ENCODE measurements at regions not wholly inside any gene's neighbourhood (a gene's known extent, or its start where the extent isn't known, plus 50 kb on each side); places are given as distances from the start of the nearest gene placed in this dataset.
A peak's percentile ranks its signal among the peaks of the same experiment; 100 is the strongest.

- DNase-seq, result no peak
Measured at GRCh38 chr2:48107326-48107925, 201.1 kb upstream of the FBXO11 start.

- no peak for DNase-seq
Measured at GRCh38 chr2:48108455-48108854, 202.2 kb upstream of the FBXO11 start.

GRCh38 chr2:48109491-48110204 is 203.3 kb upstream of the FBXO11 start:
- no peak for DNase-seq

- no peak for DNase-seq
Measured at GRCh38 chr2:48110492-48110891, 204.0 kb upstream of the FOXN2 start.

DNA sequence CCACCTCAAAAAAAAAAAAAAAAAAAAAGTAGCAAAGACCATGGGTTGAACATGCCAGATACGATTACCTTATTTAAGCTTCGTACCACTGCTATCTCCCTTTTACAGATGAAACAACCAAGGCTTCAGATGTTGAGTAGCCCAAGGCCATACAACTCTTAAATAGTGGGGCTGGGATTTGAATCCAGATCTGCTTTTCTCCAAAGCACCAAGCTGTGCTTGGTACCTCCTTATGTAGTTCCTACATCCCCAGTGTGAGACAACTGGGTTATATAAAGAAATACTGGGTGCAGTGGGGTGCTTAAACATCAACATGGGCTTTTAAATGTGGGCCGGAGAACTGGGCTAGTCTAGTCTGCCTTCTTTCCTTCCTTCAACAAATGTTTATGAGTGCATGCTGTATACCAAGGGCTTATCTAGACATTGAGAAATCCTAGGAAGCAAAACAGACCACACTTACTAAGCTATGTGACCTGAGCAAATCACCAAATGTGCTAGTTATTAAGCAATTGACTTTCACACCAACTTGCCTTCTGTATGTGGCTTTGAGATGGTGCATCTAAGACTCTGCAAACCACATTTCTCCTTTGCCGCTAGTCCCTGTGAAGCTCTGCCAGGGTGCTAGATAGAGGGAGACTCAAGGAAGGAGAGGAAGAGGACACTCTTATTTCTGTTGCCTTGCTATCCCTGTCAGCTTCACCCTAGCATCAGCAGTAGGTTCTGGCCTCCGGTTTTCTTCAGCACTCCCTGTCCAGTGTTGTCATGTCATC is 201.4 kb upstream of the FOXN2 start:
- DNase-seq, result no peak

DNA sequence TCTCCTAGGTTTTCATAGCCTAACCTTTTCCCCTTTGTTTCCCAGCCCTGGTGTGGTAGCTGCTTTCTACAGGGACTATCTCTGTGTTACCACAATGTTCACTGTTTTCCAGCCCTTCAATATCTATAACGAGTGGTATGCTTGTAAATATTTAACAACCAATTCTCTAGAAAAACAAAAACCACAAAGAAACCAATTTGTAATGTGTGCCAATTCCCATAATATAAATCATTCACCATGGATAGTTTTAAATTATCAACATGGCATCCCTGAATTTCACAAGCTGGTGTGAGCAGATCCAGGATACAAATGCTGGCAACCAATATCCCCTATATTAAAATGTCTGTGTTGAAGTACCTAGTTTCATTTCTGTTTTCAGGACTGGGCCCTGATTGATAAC is 200.7 kb upstream of the FOXN2 start:
- no peak for DNase-seq

DNA sequence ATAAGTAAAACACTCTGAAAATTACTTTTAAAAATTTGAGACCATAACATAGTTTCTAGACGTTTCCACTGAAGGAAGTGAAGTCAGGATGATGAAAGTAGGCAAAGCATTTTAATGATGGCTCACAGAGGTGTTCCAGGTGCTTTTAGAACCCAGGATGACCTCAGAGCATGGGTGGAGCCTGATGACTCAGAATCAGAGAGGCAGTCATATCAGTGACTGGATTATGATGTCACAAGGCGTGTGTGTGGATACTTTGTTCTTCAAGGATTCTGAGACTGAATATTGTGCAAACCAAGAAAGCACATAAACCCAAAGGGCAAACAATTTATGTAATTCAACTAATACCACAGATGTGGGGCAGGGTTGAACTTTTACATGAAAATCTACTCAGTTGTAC is 200.2 kb upstream of the FOXN2 start:
- no peak for DNase-seq

DNA sequence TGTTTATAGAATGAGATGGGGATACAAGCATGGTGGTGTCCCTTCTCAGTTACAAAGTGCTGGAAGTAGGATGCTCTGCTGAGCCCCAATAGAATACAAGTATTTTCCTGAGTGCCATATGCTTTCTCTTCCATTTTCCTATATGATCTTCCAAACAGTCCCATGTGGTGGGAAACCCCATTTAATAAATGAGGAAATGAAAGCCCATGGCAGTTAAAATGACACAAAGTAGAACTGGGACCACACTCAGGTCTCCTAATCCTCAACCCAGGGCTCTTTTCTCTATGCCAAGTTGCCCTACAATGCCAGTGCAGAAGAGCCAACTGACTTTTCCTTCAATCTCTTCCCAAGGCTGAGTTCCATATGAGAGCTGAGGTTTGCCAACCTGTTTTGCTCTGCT is 198.0 kb upstream of the FOXN2 start:
- no peak for DNase-seq

DNA sequence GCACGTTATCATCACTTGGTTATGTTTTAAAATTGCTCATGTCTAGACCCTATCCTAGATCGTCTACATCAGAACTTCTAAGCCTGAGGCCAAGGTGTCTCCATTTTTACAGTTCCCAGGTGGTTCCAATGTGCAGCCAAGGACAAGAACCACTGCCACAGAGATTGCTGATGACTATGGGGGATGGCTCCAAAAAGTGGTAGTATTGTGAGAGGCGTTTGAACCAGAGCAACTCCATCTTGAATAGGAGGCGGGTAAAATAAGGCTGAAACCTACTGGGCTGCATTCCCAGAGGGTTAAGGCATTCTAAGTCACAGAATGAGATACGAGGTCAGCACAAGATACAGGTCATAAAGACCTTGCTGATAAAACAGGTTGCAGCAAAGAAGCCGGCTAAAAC is 195.6 kb upstream of the FOXN2 start:
- DNase-seq, result no peak

DNA sequence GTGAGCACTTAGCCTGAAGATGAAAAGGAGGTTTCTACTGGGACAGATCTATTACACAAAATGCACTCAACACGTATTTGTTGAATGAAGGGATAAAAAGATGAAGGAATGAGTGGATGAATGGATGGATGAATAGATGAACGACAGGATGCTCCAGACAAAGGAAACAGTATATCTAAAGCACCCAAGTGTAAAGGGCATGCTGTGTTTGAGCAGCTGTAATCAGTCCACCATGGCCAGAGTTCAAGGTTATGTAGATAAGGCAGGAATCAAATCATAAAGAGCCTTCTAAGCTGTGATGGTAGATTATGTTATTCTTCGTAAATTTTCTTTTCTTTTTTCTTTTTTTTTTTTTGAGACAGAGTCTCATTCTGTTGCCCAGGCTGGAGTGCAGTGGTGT is 194.4 kb upstream of the FOXN2 start:
- DNase-seq, result no peak

DNA sequence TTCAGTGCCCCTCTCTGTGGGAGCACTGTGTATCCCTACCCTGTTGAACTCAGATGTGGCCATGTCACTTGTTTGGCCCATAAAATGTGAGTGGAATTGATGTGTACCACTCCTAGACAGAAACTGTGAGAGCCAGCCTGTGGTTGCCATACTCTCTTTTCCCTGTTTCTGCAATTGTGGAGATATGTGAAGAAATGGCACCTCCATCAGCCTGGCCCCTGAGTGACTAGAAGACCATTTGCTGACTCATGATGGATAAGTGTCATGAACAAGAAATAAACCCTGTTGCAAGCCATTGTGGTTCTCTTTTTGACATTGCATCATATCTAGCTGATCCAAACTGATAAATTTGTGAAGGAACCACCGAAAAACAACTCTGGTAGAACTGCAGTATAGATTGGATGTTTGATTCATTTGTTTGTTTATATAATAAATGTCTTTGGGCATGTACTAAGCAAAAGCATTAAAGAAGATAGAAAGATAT is 193.7 kb upstream of the FOXN2 start:
- no peak for DNase-seq

- no peak for DNase-seq
Measured at GRCh38 chr2:48122166-48122565, 192.3 kb upstream of the FOXN2 start.

DNA sequence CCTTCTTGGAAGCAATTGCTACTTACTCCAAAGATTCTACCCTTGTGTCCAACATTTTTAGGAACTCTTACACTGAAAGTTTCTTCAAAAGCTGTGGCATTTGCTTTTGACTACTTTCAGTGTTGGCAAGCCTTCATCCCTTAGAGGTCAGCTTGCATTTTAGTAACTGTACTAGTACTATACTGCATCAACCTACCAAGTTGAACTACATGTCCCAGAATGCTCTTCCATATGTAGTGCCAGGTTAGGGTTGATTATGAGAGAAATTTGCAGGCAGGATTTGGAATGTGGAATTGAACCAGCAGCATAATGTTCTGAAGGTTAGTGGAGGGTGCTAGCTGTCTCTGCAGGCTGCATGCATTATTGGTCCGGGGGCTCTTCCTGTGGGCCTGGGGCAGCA is 189.9 kb upstream of the FOXN2 start:
- DNase-seq, result no peak

- DNase-seq, result no peak
Measured at GRCh38 chr2:48126162-48126561, 188.3 kb upstream of the FOXN2 start.

DNA sequence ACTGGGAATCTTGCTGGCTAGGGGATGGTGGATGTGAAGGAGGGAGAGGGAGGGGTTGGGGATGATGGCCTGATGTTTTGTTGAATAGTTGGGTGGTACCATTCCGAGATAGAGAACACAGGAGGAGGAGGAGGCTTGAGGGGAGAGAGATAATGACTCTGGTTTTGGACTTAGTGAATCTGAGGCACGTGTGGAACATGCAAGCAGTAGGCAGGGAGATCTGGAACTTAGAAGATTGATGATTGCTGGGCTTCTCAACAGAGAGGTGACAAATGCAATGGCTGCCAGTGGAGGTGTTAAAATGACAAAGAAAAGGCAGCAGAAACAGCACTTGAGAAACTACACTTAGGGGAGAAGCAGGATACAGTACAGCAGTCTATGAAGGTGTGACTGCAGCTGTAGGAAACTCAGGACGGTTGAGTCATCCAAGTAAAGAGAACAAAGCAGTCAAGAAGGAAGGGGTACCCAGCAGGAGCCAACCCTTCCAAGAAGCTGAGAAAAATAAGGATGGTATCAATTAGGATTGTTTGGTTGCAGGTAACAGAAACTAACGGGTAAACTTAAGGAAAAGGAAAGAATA is 186.8 kb upstream of the FOXN2 start:
- no peak for DNase-seq

- no peak for DNase-seq
Measured at GRCh38 chr2:48129293-48129950, 185.1 kb upstream of the FOXN2 start.

GRCh38 chr2:48131539-48132270 is 182.8 kb upstream of the FOXN2 start:
- DNase-seq, result peak; percentile 74

GRCh38 chr2:48132271-48132625 is 182.2 kb upstream of the FOXN2 start:
- DNase-seq, result peak; percentile 43

GRCh38 chr2:48134704-48135103 is 179.8 kb upstream of the FOXN2 start:
- DNase-seq, result no peak

DNA sequence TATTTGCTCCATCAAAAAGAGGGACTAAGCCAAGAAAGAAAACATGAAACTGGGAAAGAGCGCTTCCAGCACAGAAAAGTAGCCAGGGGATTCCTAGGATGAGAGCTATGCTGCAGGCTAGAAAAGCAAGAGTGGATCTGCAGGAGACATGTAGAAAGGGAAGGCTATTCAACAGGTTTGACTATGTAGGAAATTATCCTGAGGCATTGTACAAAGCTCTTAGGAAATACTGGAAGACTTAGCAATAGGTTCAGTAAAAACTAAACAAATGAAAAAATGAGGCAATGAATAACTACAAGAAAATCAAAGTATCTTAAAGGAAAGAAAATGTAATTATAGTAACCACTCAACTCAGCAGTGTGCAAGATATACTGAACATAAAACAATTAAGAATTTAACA is 178.7 kb upstream of the FOXN2 start:
- no peak for DNase-seq

GRCh38 chr2:48137829-48138228 is 176.7 kb upstream of the FOXN2 start:
- DNase-seq, result no peak

DNA sequence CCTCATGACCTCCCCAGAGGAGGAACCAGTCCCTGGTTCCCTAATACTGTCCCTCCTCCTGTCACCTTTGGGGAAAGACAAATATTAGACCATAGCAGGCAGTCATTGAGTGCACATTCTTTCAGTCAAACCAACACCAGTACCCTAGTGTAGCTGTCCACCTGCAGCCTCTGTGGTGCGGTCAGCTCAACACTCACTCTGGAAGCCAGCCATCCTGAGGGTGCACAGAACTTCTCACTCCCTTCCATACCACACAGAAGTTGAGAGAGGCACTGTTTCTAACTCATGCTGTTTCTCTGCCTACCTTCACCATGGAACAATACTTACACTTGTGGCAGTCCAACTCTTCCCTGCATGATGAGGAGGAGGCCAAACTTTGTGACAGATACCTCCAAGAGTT is 175.6 kb upstream of the FOXN2 start:
- DNase-seq, result no peak
